CD14-positive monocyte (primary cell): ENCODE measurements at regions not wholly inside any gene's neighbourhood (a gene's known extent, or its start where the extent isn't known, plus 50 kb on each side); places are given as distances from the start of the nearest gene placed in this dataset.

Experiments used
- DNase-seq, 3 donors: peaks; one replicate each; pipeline ENCODE4 v3.0.0-alpha.2; 2011 to 2022
- H2AFZ ChIP-seq: 2 replicates; pipeline ENCODE4 v1.6.0; 2012; ENCODE audit warnings: mild to moderate bottlenecking, low read depth, low read length, inconsistent platforms; ENCODE audit not compliant: insufficient read depth, poor library complexity, severe bottlenecking
- H3K27ac ChIP-seq, 2 donors: 1 replicate in 1 of 2; 2 replicates in 1 of 2; pipeline ENCODE4 v1.5.1; 2012 to 2013; ENCODE audit warnings: low read length in 2 of 2, control low read depth in 1 of 2, inconsistent platforms in 1 of 2, low read depth in 1 of 2, mild to moderate bottlenecking in 1 of 2
- H3K27me3 ChIP-seq, 2 donors: one replicate each; pipeline versions ENCODE4 v1.6.0 to v1.6.1; 2011 to 2013; ENCODE audit warnings: low read length in 2 of 2; ENCODE audit not compliant: control insufficient read depth in 2 of 2, insufficient read depth in 2 of 2
- H3K36me3 ChIP-seq, 2 donors: replicated peaks in 1 of 2; 1 replicate in 1 of 2; 2 replicates in 1 of 2; pipeline versions ENCODE4 v1.5.1 to v1.6.1; 2012 to 2013; ENCODE audit warnings: low read length in 2 of 2, control low read depth in 1 of 2, inconsistent platforms in 1 of 2, mild to moderate bottlenecking in 1 of 2; ENCODE audit not compliant: insufficient read depth in 2 of 2, control insufficient read depth in 1 of 2
- H3K4me1 ChIP-seq, 2 donors: 1 replicate in 1 of 2; 2 replicates in 1 of 2; pipeline versions ENCODE4 v1.5.1 to v1.6.1; 2012 to 2013; ENCODE audit warnings: low read length in 2 of 2, control low read depth in 1 of 2, inconsistent platforms in 1 of 2, mild to moderate bottlenecking in 1 of 2, moderate library complexity in 1 of 2; ENCODE audit not compliant: insufficient read depth in 2 of 2, control insufficient read depth in 1 of 2
- H3K4me2 ChIP-seq: replicated peaks from 2 replicates; pipeline ENCODE3; 2012; ENCODE audit warnings: low read length, moderate library complexity, mild to moderate bottlenecking; ENCODE audit not compliant: poor library complexity, severe bottlenecking; ENCODE audit errors: extremely low read depth
- H3K4me3 ChIP-seq, 3 experiments: fragments of 200-600 bp in 1 of 3; sonication (generic) in 1 of 3; replicated peaks in 1 of 3; 1 replicate in 2 of 3; 2 replicates in 1 of 3; pipeline ENCODE4 v1.5.1; 2011 to 2013; ENCODE audit warnings: low read length in 3 of 3, mild to moderate bottlenecking in 3 of 3, control low read depth in 2 of 3, low read depth in 2 of 3, inconsistent platforms in 1 of 3, moderate library complexity in 1 of 3
- H3K79me2 ChIP-seq: 2 replicates; pipeline ENCODE4 v1.6.0; 2012; ENCODE audit warnings: mild to moderate bottlenecking, control low read depth, inconsistent platforms, low read length, moderate library complexity; ENCODE audit not compliant: insufficient read depth
- H3K9ac ChIP-seq: 2 replicates; pipeline ENCODE4 v1.6.0; 2017; ENCODE audit warnings: low read length, mild to moderate bottlenecking; ENCODE audit not compliant: insufficient read depth, poor library complexity, severe bottlenecking
- H3K9me3 ChIP-seq, 2 donors: replicated peaks in 1 of 2; 1 replicate in 1 of 2; 2 replicates in 1 of 2; pipeline versions ENCODE4 v1.5.1 to v1.6.1; 2012 to 2013; ENCODE audit warnings: low read length in 2 of 2, control low read depth in 1 of 2; ENCODE audit not compliant: control insufficient read depth in 1 of 2, insufficient read depth in 1 of 2
- H4K20me1 ChIP-seq: 2 replicates; pipeline ENCODE4 v1.6.0; 2012; ENCODE audit warnings: mild to moderate bottlenecking, low read length, control low read depth, moderate library complexity; ENCODE audit not compliant: insufficient read depth
- H3K27ac Mint-ChIP-seq, 7 donors: one replicate each; pipeline ENCODE4 v1.8.0; 2020; ENCODE audit warnings: mild to moderate bottlenecking in 7 of 7, mixed read lengths in 7 of 7, moderate library complexity in 6 of 7, inconsistent platforms in 2 of 7
- H3K27me3 Mint-ChIP-seq, 3 donors: one replicate each; pipeline ENCODE4 v1.8.0; 2021 to 2022; ENCODE audit warnings: low read depth in 3 of 3, mild to moderate bottlenecking in 3 of 3, mixed read lengths in 3 of 3, moderate library complexity in 3 of 3, inconsistent platforms in 1 of 3
- H3K36me3 Mint-ChIP-seq, 2 donors: one replicate each; pipeline ENCODE4 v1.8.0; 2020; ENCODE audit warnings: mixed read lengths in 2 of 2, inconsistent platforms in 1 of 2, mild to moderate bottlenecking in 1 of 2
- H3K4me1 Mint-ChIP-seq: one replicate; pipeline ENCODE4 v1.8.0; 2020; ENCODE audit warnings: mild to moderate bottlenecking, mixed read lengths
- H3K4me3 Mint-ChIP-seq, 2 donors: one replicate each; pipeline ENCODE4 v1.8.0; 2020; ENCODE audit warnings: mild to moderate bottlenecking in 2 of 2, mixed read lengths in 2 of 2, moderate library complexity in 1 of 2
- H3K9me3 Mint-ChIP-seq, 7 donors: one replicate each; pipeline ENCODE4 v1.8.0; 2020 to 2022; ENCODE audit warnings: mixed read lengths in 7 of 7, mild to moderate bottlenecking in 6 of 7, moderate library complexity in 6 of 7, inconsistent platforms in 2 of 7
- WGBS: methylation state at CpG from one replicate; pipeline ENCODE4 v1.1.5; 2013; ENCODE audit warnings: missing lambda C conversion rate; ENCODE audit not compliant: insufficient coverage; 5-methylcytosine and 5-hydroxymethylcytosine counted together
- intact Hi-C, 2 donors: fragments of 100-400 bp; cut with micrococcal nuclease; formaldehyde crosslinking; loops; one replicate each; pipeline versions ENCODE4 v1.15.0 to v1.15.1; 2023
- TF ChIP-seq, protein P1 (sequence below): fragments of 200-600 bp; IDR thresholded peaks from one replicate; pipeline ENCODE4 v1.8.0; 2022; ENCODE audit warnings: antibody characterized with exemption, mild to moderate bottlenecking

GRCh38 chr17:71032746-71033273 lies 863.5 kb downstream of the KCNJ2 start:
- Mint-ChIP-seq H3K9me3 (peaks cover 0 to 6% (median 3%) of the 10 kb centered on the region in 7 donors), H3K4me1 (no peaks in the 10 kb centered on the region), H3K27ac (peak overlapping the region in 1 of 7 donors; percentile 11), H3K36me3 (no peaks in the 10 kb centered on the region), H3K27me3 (peaks cover 0 to 2% (median 0%) of the 10 kb centered on the region in 3 donors), H3K4me3 (no peak overlapping the region)
- H3K4me1 ChIP-seq = no peaks in the 10 kb centered on the region
- no peak overlapping the region for H3K4me2 ChIP-seq
- H3K36me3 ChIP-seq = no peaks in the 10 kb centered on the region
- H3K4me3 ChIP-seq = no peak overlapping the region
- H2AFZ ChIP-seq = no peak overlapping the region
- no CpG with 5 or more reads among the region's 2 CpGs for WGBS
- no peaks in the 10 kb centered on the region for H3K27me3 ChIP-seq
- H3K9me3 ChIP-seq = no peaks in the 10 kb centered on the region
- H3K79me2 ChIP-seq = no peaks in the 10 kb centered on the region
- H4K20me1 ChIP-seq = no peaks in the 10 kb centered on the region
- TF ChIP-seq, protein P1, sequence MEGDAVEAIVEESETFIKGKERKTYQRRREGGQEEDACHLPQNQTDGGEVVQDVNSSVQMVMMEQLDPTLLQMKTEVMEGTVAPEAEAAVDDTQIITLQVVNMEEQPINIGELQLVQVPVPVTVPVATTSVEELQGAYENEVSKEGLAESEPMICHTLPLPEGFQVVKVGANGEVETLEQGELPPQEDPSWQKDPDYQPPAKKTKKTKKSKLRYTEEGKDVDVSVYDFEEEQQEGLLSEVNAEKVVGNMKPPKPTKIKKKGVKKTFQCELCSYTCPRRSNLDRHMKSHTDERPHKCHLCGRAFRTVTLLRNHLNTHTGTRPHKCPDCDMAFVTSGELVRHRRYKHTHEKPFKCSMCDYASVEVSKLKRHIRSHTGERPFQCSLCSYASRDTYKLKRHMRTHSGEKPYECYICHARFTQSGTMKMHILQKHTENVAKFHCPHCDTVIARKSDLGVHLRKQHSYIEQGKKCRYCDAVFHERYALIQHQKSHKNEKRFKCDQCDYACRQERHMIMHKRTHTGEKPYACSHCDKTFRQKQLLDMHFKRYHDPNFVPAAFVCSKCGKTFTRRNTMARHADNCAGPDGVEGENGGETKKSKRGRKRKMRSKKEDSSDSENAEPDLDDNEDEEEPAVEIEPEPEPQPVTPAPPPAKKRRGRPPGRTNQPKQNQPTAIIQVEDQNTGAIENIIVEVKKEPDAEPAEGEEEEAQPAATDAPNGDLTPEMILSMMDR = no peak
- H3K27ac ChIP-seq = no peak overlapping the region
- intact Hi-C loops = no loop called here
- H3K9ac ChIP-seq = no peak overlapping the region
- no peak for DNase-seq

DNA sequence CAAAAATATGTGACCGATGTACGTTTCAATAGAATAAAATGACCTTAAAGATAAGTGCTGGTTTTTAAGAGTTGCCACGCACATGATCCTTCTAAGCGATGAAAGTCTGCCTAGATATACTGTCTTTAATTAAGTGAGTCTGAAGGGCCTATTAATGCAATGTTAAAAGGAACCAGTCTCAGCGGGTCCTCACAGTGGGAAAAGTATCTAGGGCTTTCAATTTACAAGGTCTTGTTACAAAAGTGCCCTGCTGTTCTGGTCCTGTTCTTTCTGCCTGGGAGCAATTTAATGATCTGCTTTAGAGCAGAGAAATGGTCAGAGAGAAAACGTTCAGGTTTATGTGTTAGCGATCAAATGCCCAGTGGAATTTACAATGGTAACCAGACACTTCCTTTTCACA lies 864.0 kb downstream of the KCNJ2 start:
- intact Hi-C loops = no loop called here
- TF ChIP-seq, protein P1 = no peak

More for the DNA sequence above, 864.0 kb downstream of the KCNJ2 start:
- Histone ChIP-seq H3K36me3 (no peaks in the 10 kb centered on the region), H3K4me2 (no peak overlapping the region), H3K9ac (no peak overlapping the region), H3K27ac (no peak overlapping the region), H3K4me3 (no peak overlapping the region), H2AFZ (no peak overlapping the region), H4K20me1 (no peaks in the 10 kb centered on the region), H3K9me3 (no peaks in the 10 kb centered on the region), H3K4me1 (no peaks in the 10 kb centered on the region), H3K79me2 (no peaks in the 10 kb centered on the region), H3K27me3 (no peaks in the 10 kb centered on the region)
- no peaks in the 10 kb centered on the region for H3K36me3 Mint-ChIP-seq
- peaks cover 0 to 2% (median 0%) of the 10 kb centered on the region in 3 donors for H3K27me3 Mint-ChIP-seq
- no peaks in the 10 kb centered on the region for H3K4me1 Mint-ChIP-seq
- DNase-seq = no peak
- H3K4me3 Mint-ChIP-seq = no peak overlapping the region
- H3K9me3 Mint-ChIP-seq = peaks cover 0 to 8% (median 3%) of the 10 kb centered on the region in 7 donors
- no peak overlapping the region for H3K27ac Mint-ChIP-seq
- 77% methylated on average over 4 of the region's 7 CpGs for WGBS
